ENCODE measurements at regions not wholly inside any gene's neighbourhood (a gene's known extent, or its start where the extent isn't known, plus 50 kb on each side); places are given as distances from the start of the nearest gene placed in this dataset.
A peak's percentile ranks its signal among the peaks of the same experiment; 100 is the strongest.

DNA sequence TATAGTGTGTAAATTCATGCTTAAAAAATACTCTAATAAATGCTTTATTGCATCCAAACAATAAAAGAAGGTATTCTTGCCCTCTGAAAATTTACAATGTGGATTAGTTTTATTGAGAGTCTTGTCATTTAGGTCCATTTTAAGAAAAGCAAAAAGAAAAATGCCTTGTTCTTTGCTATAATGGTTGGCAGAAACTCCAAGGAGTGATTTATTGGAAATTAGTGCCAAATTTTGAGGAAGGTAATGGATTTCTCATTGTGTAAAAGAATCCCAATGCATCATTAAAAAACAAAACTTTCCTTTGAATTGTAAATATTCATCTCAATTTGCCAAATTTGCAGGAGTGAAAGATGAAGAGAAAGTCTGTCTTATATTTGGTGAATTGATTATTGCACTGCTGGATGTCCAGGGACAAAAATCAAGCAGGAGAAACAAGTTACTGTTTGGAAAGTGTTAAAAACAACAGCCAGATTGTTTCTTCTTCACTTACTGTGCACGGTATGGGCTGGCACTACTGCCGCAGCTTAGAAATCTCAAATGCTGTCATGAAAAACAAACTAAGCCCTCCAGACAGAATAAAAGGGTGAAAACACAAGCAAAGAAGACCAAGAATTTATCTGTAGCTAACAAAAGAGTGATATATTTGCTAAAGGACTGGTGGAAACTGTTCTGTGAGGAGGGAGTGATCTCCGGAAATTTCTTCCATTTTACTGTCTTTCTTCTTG is 511.7 kb downstream of the TMTC2 start:
- peak overlapping the region; percentile 69 for H3K4me2 ChIP-seq
- H3K9me3 ChIP-seq (ENCODE audit: low read depth) = no peaks in the 10 kb centered on the region
- peak; percentile 38 for DNase-seq (ENCODE audit: low spot score)
- H3K36me3 ChIP-seq = no peaks in the 10 kb centered on the region
- Mint-ChIP-seq H3K4me1 (peaks cover 19% of the 10 kb centered on the region), H3K4me3 (no peak overlapping the region), H3K27me3 (ENCODE audit: insufficient read depth, low read depth) (no peaks in the 10 kb centered on the region), H3K27ac (peak overlapping the region; percentile 93), H3K36me3 (no peaks in the 10 kb centered on the region), H3K9me3 (peaks cover 4% of the 10 kb centered on the region)
- peak overlapping the region; percentile 11 for H3K9ac ChIP-seq
- H3K27me3 ChIP-seq = no peaks in the 10 kb centered on the region
- H3K4me3 ChIP-seq = peak overlapping the region; percentile 23
- peaks cover 36% of the 10 kb centered on the region for H3K4me1 ChIP-seq
- no peaks in the 10 kb centered on the region for H3K79me2 ChIP-seq (ENCODE audit: low read depth)
- peaks cover 60% of the 10 kb centered on the region for H3F3A ChIP-seq (ENCODE audit: low read depth)
- H3K27ac ChIP-seq = peak overlapping the region; percentile 97
- TF ChIP-seq, protein P1, sequence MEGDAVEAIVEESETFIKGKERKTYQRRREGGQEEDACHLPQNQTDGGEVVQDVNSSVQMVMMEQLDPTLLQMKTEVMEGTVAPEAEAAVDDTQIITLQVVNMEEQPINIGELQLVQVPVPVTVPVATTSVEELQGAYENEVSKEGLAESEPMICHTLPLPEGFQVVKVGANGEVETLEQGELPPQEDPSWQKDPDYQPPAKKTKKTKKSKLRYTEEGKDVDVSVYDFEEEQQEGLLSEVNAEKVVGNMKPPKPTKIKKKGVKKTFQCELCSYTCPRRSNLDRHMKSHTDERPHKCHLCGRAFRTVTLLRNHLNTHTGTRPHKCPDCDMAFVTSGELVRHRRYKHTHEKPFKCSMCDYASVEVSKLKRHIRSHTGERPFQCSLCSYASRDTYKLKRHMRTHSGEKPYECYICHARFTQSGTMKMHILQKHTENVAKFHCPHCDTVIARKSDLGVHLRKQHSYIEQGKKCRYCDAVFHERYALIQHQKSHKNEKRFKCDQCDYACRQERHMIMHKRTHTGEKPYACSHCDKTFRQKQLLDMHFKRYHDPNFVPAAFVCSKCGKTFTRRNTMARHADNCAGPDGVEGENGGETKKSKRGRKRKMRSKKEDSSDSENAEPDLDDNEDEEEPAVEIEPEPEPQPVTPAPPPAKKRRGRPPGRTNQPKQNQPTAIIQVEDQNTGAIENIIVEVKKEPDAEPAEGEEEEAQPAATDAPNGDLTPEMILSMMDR (IDR thresholded peaks at IDR 0.05) = no peak
- TF ChIP-seq EZH2 (IDR thresholded peaks at IDR 0.05) (no peak), EZH2phosphoT487 (IDR thresholded peaks at IDR 0.05) (no peak)
- no peaks in the 10 kb centered on the region for H4K20me1 ChIP-seq (ENCODE audit: low read depth)
- peak overlapping the region; percentile 89 for H2AFZ ChIP-seq (replicated peaks)

DNA sequence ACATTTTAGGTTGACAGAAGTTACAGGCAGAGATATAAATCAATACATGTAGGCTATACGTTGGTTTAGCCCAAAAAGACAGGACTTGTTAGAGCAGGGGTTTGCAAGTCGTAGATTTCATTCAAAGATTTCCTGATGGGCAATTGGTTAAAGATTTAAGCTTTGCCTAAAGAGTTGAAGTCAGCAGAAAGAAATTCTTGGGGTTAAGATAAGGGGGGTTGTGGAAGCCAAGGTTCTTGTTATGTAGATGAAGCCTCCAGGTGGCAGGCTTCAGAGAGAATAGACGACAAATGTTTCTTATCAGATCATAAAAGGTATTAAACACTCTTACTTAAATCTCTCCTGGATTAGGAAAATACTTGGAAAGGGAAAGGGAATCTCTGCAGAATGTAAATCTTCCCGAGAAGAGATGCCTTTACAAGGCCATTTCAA is 510.8 kb downstream of the TMTC2 start:
- Mint-ChIP-seq H3K9me3 (peaks cover 7% of the 10 kb centered on the region), H3K27me3 (ENCODE audit: insufficient read depth, low read depth) (no peaks in the 10 kb centered on the region), H3K27ac (no peak overlapping the region), H3K4me3 (no peak overlapping the region), H3K4me1 (peaks cover 19% of the 10 kb centered on the region), H3K36me3 (no peaks in the 10 kb centered on the region)
- Histone ChIP-seq H2AFZ (replicated peaks) (peak overlapping the region; percentile 30), H3K27ac (peak overlapping the region; percentile 97), H3K79me2 (ENCODE audit: low read depth) (no peaks in the 10 kb centered on the region), H3K9ac (no peak overlapping the region), H3K27me3 (no peaks in the 10 kb centered on the region), H3K4me1 (peaks cover 36% of the 10 kb centered on the region), H3F3A (ENCODE audit: low read depth) (peaks cover 59% of the 10 kb centered on the region), H3K4me3 (no peak overlapping the region), H3K36me3 (no peaks in the 10 kb centered on the region), H3K9me3 (ENCODE audit: low read depth) (no peaks in the 10 kb centered on the region), H3K4me2 (peak overlapping the region; percentile 69), H4K20me1 (ENCODE audit: low read depth) (no peaks in the 10 kb centered on the region)
- no peak for TF ChIP-seq EZH2phosphoT487 (IDR thresholded peaks at IDR 0.05)
- TF ChIP-seq, protein P1 (IDR thresholded peaks at IDR 0.05) = peak; percentile 7
- DNase-seq (ENCODE audit: low spot score) = peak; percentile 13

DNA sequence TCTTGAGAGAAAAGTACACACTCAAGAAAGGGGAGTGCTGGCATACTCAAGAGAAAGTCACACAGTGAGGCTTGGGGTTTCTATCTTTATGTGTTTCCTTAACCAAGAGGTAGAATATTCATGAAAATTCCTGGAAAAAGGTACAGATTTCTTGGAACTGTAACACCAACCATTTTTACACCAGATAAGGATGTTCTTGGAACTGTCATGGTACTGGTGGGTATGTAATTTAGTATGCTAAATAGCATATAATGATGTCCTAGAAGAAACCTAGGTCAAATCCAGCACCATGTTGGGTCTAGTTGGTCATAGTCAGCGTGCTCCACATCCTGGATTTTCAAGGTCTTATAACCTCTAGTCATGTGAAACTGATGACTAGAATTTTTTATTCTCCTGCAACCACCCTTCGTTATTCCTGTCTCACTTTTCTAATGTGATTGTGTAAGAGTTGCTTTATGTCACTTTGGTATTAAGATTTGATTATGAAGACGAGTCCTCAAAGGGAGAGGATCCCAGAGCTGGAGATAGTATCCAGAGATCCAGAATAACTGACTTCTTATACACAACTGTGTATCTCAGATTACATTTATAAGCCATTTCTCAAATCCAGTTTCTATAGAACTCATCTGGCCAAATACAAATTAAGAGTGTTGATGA is 510.1 kb downstream of the TMTC2 start:
- Mint-ChIP-seq H3K27ac (no peak overlapping the region), H3K36me3 (no peaks in the 10 kb centered on the region), H3K9me3 (peaks cover 7% of the 10 kb centered on the region), H3K4me1 (peaks cover 19% of the 10 kb centered on the region), H3K27me3 (ENCODE audit: insufficient read depth, low read depth) (no peaks in the 10 kb centered on the region), H3K4me3 (no peak overlapping the region)
- Histone ChIP-seq H3K9ac (no peak overlapping the region), H3F3A (ENCODE audit: low read depth) (peaks cover 52% of the 10 kb centered on the region), H3K9me3 (ENCODE audit: low read depth) (no peaks in the 10 kb centered on the region), H3K36me3 (no peaks in the 10 kb centered on the region), H3K79me2 (ENCODE audit: low read depth) (no peaks in the 10 kb centered on the region), H3K27me3 (no peaks in the 10 kb centered on the region), H4K20me1 (ENCODE audit: low read depth) (no peaks in the 10 kb centered on the region), H3K4me2 (peak overlapping the region; percentile 69), H2AFZ (replicated peaks) (peak overlapping the region; percentile 30), H3K4me3 (no peak overlapping the region), H3K4me1 (peaks cover 36% of the 10 kb centered on the region), H3K27ac (peak overlapping the region; percentile 97)
- TF ChIP-seq EZH2phosphoT487 (IDR thresholded peaks at IDR 0.05) = no peak
- TF ChIP-seq, protein P1 (IDR thresholded peaks at IDR 0.05) = no peak
- TF ChIP-seq EZH2 (IDR thresholded peaks at IDR 0.05) = no peak
- DNase-seq (ENCODE audit: low spot score) = no peak

Data from neural progenitor cell (in vitro differentiated cells).